GM12892 (cell line): ENCODE measurements at regions not wholly inside any gene's neighbourhood (a gene's known extent, or its start where the extent isn't known, plus 50 kb on each side); places are given as distances from the start of the nearest gene placed in this dataset.

Experiments used
- POLR2A ChIP-seq: IDR thresholded peaks from 2 replicates; pipeline ENCODE4 v1.6.1; 2011; ENCODE audit warnings: low read depth, low read length, control low read depth
- POLR2AphosphoS5 ChIP-seq: IDR thresholded peaks from 2 replicates; pipeline ENCODE4 v1.6.1; 2011; ENCODE audit warnings: low read depth, low read length, control low read depth

DNA sequence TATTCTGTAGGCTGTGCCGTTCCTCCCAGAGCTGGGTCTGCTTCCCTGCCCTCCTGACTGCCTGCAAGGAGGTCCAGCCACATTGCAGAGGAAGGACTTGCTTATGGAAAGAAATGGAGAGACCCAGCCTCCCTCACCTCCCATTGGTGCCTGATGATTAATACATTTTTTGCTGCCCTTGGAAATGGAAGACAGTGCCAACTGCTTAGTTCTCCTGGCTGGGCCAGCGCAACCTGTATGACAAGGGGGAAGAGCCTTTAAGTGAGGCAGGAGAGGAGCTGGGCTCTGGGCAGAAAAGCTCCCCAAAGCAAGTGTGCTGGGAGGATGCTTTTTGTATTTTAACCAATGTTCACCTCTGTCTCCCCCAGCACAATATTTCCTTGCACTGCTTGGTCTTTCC lies 238.5 kb downstream of the SOX9 start:
- TF ChIP-seq POLR2A (no peak), POLR2AphosphoS5 (no peak)
